Neural cell (in vitro differentiated cells): ENCODE measurements at regions not wholly inside any gene's neighbourhood (a gene's known extent, or its start where the extent isn't known, plus 50 kb on each side); places are given as distances from the start of the nearest gene placed in this dataset.

Source experiments
- CTCF ChIP-seq: fragments of 450-650 bp; IDR thresholded peaks from 2 replicates; pipeline ENCODE4 v1.5.1; 2014; ENCODE audit warnings: antibody characterized with exemption, mild to moderate bottlenecking, moderate library complexity; ENCODE audit not compliant: poor library complexity, severe bottlenecking
- EZH2 ChIP-seq: fragments of 200-600, 300-800 bp; shearing (Covaris generic), sonication (generic); IDR thresholded peaks from 2 replicates; pipeline ENCODE4 v1.6.1; 2014; ENCODE audit warnings: antibody characterized with exemption, low read length, borderline replicate concordance, mild to moderate bottlenecking; ENCODE audit not compliant: insufficient read depth, poor library complexity, severe bottlenecking
- POLR2AphosphoS5 ChIP-seq: IDR thresholded peaks from 2 replicates; pipeline ENCODE4 v1.6.1; 2012

GRCh38 chr18:41829647-41830516 is 125.2 kb upstream of the PIK3C3 start:
- no peak for TF ChIP-seq POLR2AphosphoS5
- TF ChIP-seq CTCF: no peak
- TF ChIP-seq EZH2: no peak
